ENCODE measurements at regions not wholly inside any gene's neighbourhood (a gene's known extent, or its start where the extent isn't known, plus 50 kb on each side); places are given as distances from the start of the nearest gene placed in this dataset.

GRCh38 chr6:149136913-149137286, 180.6 kb upstream of the TAB2 start:
- TF ChIP-seq POLR2A (IDR thresholded peaks at IDR 0.05) (no peak), CTCF (IDR thresholded peaks at IDR 0.05) (no peak)
